ENCODE measurements at regions not wholly inside any gene's neighbourhood (a gene's known extent, or its start where the extent isn't known, plus 50 kb on each side); places are given as distances from the start of the nearest gene placed in this dataset.

GRCh38 chr2:181218401-181218821 is 238.0 kb downstream of the UBE2E3 start:
- TF ChIP-seq EGR1 (IDR thresholded peaks at IDR 0.05; ENCODE audit: low read depth in 2 of 2) = no peak
- TF ChIP-seq FOXA1 (IDR thresholded peaks at IDR 0.05) = no peak
- no peak for TF ChIP-seq FOXA2 (IDR thresholded peaks at IDR 0.05)
- no peak for TF ChIP-seq YY1 (IDR thresholded peaks at IDR 0.05)
- no peak for TF ChIP-seq NR2F2 (IDR thresholded peaks at IDR 0.05)
- no peak for TF ChIP-seq JUND (IDR thresholded peaks at IDR 0.05)
- no peak for TF ChIP-seq RAD21 (IDR thresholded peaks at IDR 0.05)
- TF ChIP-seq REST (IDR thresholded peaks at IDR 0.05) = no peak
- TF ChIP-seq HNF4G (IDR thresholded peaks at IDR 0.05) = no peak
- TF ChIP-seq GABPA (IDR thresholded peaks at IDR 0.05 in 1 of 2, conservative IDR thresholded peaks at IDR 0.05 in 1 of 2) = no peak
- no peak for TF ChIP-seq ATF3 (IDR thresholded peaks at IDR 0.05)
- no peak for TF ChIP-seq CTCF (IDR thresholded peaks at IDR 0.05; ENCODE audit: low read depth, low read length, missing input control)
- TF ChIP-seq ZBTB33 (IDR thresholded peaks at IDR 0.05) = no peak
- no peak for TF ChIP-seq SP1 (IDR thresholded peaks at IDR 0.05)
- TF ChIP-seq HNF4A (conservative IDR thresholded peaks at IDR 0.05) = no peak
- no peaks in the 10 kb centered on the region for H3K27me3 ChIP-seq (ENCODE audit: control insufficient read depth in 4 of 4, insufficient read depth in 4 of 4, low read length in 3 of 4)
- 84% methylated on average over 3 of the region's 3 CpGs for WGBS

GRCh38 chr2:181223234-181223633 is 234.0 kb upstream of the ITGA4 start:
- Histone ChIP-seq H3K4me1 (ENCODE audit: control insufficient read depth in 4 of 4, insufficient read depth in 4 of 4, low read length in 3 of 4) (no peaks in the 10 kb centered on the region), H3K4me3 (ENCODE audit: low read depth in 1 of 3, low read length in 3 of 3) (no peak overlapping the region), H3K27ac (ENCODE audit: low read depth in 1 of 2, low read length in 2 of 2) (no peak overlapping the region), H3K9ac (ENCODE audit: low read depth in 1 of 2, low read length in 2 of 2) (no peak overlapping the region), H3K36me3 (ENCODE audit: control insufficient read depth in 4 of 4, insufficient read depth in 3 of 4, low read depth in 1 of 4, low read length in 3 of 4) (no peaks in the 10 kb centered on the region), H3K27me3 (ENCODE audit: control insufficient read depth in 4 of 4, insufficient read depth in 4 of 4, low read length in 3 of 4) (no peaks in the 10 kb centered on the region), H3K9me3 (ENCODE audit: control insufficient read depth in 4 of 4, low read length in 3 of 4) (no peaks in the 10 kb centered on the region)
- no peak for DNase-seq (ENCODE audit: low spot score)
- 66% methylated on average over 2 of the region's 2 CpGs for WGBS
- TF ChIP-seq YY1 (IDR thresholded peaks at IDR 0.05) (no peak), NR2F2 (IDR thresholded peaks at IDR 0.05) (no peak), ATF3 (IDR thresholded peaks at IDR 0.05) (no peak), CTCF (IDR thresholded peaks at IDR 0.05; ENCODE audit: low read depth, low read length, missing input control) (no peak), REST (IDR thresholded peaks at IDR 0.05) (no peak), FOXA1 (IDR thresholded peaks at IDR 0.05) (no peak), GABPA (IDR thresholded peaks at IDR 0.05 in 1 of 2, conservative IDR thresholded peaks at IDR 0.05 in 1 of 2) (no peak), RXRA (IDR thresholded peaks at IDR 0.05) (no peak)

More at GRCh38 chr2:181218401-181218821, 238.0 kb downstream of the UBE2E3 start:
- Histone ChIP-seq H3K4me3 (ENCODE audit: low read depth in 1 of 3, low read length in 3 of 3) (no peak overlapping the region), H3K36me3 (ENCODE audit: control insufficient read depth in 4 of 4, insufficient read depth in 3 of 4, low read depth in 1 of 4, low read length in 3 of 4) (no peaks in the 10 kb centered on the region), H3K4me1 (ENCODE audit: control insufficient read depth in 4 of 4, insufficient read depth in 4 of 4, low read length in 3 of 4) (no peaks in the 10 kb centered on the region), H3K9ac (ENCODE audit: low read depth in 1 of 2, low read length in 2 of 2) (no peak overlapping the region), H3K27ac (ENCODE audit: low read depth in 1 of 2, low read length in 2 of 2) (no peak overlapping the region), H3K9me3 (ENCODE audit: control insufficient read depth in 4 of 4, low read length in 3 of 4) (no peaks in the 10 kb centered on the region)
- DNase-seq (ENCODE audit: low spot score) = no peak
